HG03442 (cell line): ENCODE measurements at regions not wholly inside any gene's neighbourhood (a gene's known extent, or its start where the extent isn't known, plus 50 kb on each side); places are given as distances from the start of the nearest gene placed in this dataset.

Experiments used
- ATAC-seq: cut with Tn5 transposase; IDR thresholded peaks from one replicate; pipeline ENCODE4 v1.9.1; 2021; ENCODE audit warnings: mild to moderate bottlenecking, moderate library complexity; ENCODE audit not compliant: unreplicated experiment

DNA sequence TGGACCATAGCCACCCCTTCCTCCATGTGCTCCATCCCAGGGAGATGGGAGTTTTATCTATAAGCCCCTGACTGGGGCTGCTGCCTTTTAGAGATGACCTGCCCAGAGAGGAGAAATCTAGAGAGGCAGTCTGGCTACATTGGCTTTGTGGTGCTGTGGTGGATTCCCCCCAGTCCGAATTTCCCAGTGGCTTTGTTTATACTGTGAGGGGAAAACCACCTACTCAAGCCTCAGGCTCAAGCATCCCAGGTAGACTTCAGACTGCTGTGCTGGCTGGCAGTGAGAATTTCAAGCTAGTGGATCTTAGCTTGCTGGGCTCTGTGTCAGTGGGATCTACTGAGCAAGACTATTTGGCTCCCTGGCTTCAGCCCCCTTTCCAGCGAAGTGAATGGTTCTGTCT lies 1195.7 kb upstream of the PCDH20 start:
- no peak for ATAC-seq

GRCh38 chr13:62598708-62599107 lies 1183.1 kb upstream of the PCDH20 start:
- no peak for ATAC-seq

GRCh38 chr13:62595976-62596375 lies 1180.3 kb upstream of the PCDH20 start:
- ATAC-seq, result no peak

GRCh38 chr13:62593804-62594203 lies 1178.2 kb upstream of the PCDH20 start:
- no peak for ATAC-seq

DNA sequence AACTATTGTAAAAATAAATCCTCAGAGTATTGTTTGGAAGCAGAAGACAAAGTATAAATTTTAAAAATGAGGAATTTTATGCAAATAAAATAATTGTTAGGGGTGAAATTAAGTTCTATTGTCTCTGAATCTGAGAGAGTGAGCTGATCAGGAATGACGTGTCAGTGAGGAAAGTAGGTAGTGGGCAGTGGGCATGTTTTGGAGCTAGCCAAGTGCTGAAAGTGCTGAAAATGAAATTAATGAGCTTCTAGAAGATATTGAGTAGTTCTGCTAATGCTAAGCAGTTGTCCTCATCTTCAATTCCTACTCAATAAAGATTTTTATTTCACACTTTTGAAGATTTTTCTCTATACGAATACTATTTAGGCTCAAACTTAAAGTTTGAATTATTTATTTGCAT lies 1167.8 kb upstream of the PCDH20 start:
- ATAC-seq, result no peak

DNA sequence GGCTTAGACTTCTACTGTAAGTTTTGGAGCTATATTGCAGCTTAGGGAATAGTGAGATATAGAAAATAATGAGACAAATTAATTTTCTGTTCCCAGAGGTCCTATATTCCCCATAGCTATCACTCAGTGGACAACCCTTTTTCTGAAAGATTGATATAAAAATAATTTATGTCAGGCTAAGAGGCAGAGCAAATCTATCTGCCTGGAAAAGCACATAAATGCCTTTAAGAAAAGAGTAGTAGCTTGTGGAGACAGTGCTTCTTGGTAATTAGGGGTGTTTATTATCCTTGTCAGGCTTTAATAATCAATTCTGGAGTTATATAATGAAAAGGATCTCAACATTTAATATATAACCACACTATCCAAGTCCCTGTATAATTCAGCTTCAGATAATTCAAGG lies 1162.8 kb upstream of the PCDH20 start:
- ATAC-seq, result no peak

DNA sequence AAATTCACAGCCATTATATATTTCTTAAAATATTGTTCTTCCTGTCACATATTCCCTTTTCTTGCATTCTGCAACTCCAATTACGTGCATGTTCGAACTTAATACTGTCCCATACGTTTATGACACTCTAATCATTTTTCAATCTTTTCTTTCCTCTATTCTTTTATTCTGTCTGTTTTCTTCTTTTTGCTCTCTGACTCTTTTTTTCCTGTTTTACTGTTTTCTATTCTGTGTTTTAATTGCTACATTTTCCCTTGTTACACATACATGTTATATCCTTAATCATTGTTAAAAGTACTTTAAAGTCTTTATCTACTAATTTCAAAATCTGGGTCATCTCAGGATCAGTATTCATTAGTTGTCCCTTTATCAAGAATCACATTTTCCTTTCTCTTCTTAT lies 1149.1 kb upstream of the PCDH20 start:
- no peak for ATAC-seq

GRCh38 chr13:62563251-62563650 lies 1147.6 kb upstream of the PCDH20 start:
- ATAC-seq, result no peak

GRCh38 chr13:62556978-62557377 lies 1141.3 kb upstream of the PCDH20 start:
- ATAC-seq, result no peak

GRCh38 chr13:62551588-62551987 lies 1135.9 kb upstream of the PCDH20 start:
- ATAC-seq, result no peak

DNA sequence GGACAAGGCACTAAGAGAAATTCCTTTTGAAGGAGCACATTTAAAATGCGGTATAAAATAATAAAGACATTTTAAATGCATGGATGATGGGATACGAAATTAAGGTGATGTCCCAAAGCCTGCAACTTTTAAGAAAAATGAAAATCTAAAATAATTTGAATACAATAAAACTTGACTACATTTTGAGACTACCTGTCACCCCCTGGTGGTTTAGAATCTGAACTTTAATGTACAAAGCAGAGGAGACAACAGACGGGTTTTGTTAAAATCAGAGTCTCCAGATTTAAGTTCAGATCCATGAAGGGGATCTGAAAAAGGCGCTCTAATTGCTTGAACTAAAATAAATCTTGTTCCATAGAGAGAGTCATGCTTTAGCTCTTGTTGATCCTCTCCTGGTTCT lies 1129.3 kb upstream of the PCDH20 start:
- no peak for ATAC-seq

DNA sequence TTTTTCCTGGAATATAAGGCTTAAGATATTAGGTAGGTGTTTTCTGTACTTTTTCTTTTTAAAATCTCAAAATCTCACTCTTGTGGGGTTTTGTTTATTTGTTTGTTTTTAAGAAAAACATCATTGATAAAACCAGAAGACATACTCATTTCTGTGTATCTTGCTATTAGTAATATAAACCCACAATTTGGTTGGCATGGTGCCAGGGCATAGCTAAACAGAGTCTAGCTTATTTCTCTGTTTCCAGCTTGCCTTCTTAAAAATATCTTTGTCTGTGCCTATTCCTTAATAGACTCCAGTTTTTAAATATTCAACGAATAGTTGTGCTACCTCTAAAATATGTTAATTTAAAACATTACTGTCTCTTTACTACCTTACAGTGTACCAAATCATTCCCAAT lies 1121.9 kb upstream of the PCDH20 start:
- ATAC-seq, result no peak

DNA sequence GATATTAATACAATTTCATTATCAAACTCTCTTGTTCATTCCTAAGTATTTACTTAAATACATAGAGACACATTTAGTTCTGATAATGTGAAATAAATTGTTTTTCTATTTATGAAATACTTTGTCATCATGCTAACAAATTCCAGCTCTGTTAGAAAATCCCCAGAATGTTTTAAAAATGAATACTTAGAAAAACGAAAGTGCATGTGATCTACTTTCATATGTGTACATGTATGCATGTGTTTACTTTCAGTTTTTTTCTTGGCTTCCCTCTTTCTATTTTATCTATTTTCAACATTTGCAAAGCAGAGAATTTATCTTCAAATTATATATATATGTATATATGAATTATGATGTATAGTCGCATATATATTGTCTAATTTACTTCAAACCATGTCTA lies 1110.0 kb upstream of the PCDH20 start:
- no peak for ATAC-seq

GRCh38 chr13:62524498-62524897 lies 1108.8 kb upstream of the PCDH20 start:
- ATAC-seq, result peak; percentile 33

- ATAC-seq, result peak; percentile 87
Observed at GRCh38 chr13:62524061-62524460, 1108.4 kb upstream of the PCDH20 start.

DNA sequence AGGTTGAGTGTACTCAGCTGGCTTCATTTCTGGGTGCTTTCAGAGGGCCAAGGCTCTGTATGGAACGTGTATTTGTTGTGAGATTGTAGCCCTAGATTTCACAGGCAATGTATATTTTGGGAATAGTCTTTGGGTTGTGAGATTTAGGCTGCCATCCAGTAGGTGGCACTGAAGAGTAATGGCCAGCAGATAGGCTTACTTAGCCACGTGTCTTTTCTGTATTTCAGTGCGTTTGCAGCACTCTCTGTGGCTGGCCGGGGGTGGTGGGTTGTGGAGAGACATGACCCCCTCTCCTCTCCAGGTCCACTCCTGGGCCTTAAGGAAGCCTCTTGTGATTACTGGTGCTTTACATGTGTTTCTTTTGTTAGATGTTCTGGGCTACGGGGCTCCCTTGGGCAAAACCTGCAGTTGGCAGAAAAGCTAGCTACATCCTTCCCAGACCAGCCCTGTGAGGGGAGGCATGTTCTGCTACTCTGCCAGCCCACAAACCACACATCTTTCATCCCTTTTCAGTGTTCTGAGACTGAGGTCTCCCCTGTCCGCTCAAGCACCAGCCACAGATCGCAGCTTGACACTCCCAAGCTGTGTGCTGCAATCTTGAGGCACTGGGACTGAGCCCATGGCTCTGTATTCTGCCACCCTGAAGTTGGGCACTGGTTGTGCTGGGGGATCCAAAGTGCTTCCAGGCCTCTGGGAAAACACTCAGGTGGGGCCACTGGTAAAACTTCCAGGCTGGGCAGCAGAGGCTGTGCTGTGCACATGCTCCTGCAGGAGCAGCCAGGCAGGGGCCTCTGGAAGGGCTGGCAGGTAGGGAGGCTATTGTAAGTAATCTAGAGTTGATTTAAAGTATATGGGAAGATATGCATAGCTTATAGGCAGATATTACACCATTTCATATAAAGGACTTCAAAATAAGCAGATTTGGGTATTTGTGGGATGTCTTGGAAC lies 1096.8 kb upstream of the PCDH20 start:
- peak; percentile 92 for ATAC-seq

GRCh38 chr13:62510906-62511655 lies 1095.4 kb upstream of the PCDH20 start:
- ATAC-seq, result no peak

GRCh38 chr13:62502588-62502987 lies 1086.9 kb upstream of the PCDH20 start:
- ATAC-seq, result no peak

- ATAC-seq, result no peak
Observed at GRCh38 chr13:62489731-62490130, 1074.1 kb upstream of the PCDH20 start.

- ATAC-seq, result no peak
Observed at GRCh38 chr13:62483774-62484173, 1068.1 kb upstream of the PCDH20 start.

- no peak for ATAC-seq
Observed at GRCh38 chr13:62482351-62482750, 1066.7 kb upstream of the PCDH20 start.

- no peak for ATAC-seq
Observed at GRCh38 chr13:62473944-62474237, 1058.2 kb upstream of the PCDH20 start.
